C1 segment of cervical spinal cord (tissue), 14 donors: ENCODE measurements at regions not wholly inside any gene's neighbourhood (a gene's known extent, or its start where the extent isn't known, plus 50 kb on each side); places are given as distances from the start of the nearest gene placed in this dataset.
"Not testable (repeated sequence)": the region's sequence is repeated elsewhere in the genome, so short reads cannot be mapped to it uniquely, and the experiment has no call there.

Experiments
- DNase-seq, 14 donors: peaks; one replicate each; lab custom pipeline; 2025; lab: John Stamatoyannopoulos, UW

GRCh38 chr9:94033383-94033782, 50.9 kb upstream of the PTPDC1 start:
- no peak for DNase-seq

GRCh38 chr9:94031946-94032345, 52.3 kb upstream of the PTPDC1 start:
- peak in 1 of 14 donors; percentile 26 for DNase-seq

- peak in 1 of 14 donors; percentile 23 for DNase-seq
These were observed 52.9 kb upstream of the PTPDC1 start for GRCh38 chr9:94031380-94031779.

- DNase-seq, result peak; percentile 31 to 88 (median 70)
These were observed 53.7 kb upstream of the PTPDC1 start for GRCh38 chr9:94030318-94031179.

- DNase-seq, result no peak
These were observed 54.3 kb upstream of the PTPDC1 start for GRCh38 chr9:94029932-94030317.

- no peak for DNase-seq
These were observed 57.4 kb upstream of the PTPDC1 start for GRCh38 chr9:94026816-94027215.

GRCh38 chr9:94022476-94022875, 61.8 kb upstream of the PTPDC1 start:
- DNase-seq, result not testable (repeated sequence)

- not testable (repeated sequence) for DNase-seq
These were observed 63.4 kb upstream of the PTPDC1 start for GRCh38 chr9:94020836-94021235.

GRCh38 chr9:94018628-94019027, 63.5 kb upstream of the BARX1 start:
- no peak for DNase-seq

- no peak for DNase-seq
These were observed 62.9 kb upstream of the BARX1 start for GRCh38 chr9:94017939-94018531.

- no peak for DNase-seq
These were observed 61.6 kb upstream of the BARX1 start for GRCh38 chr9:94016744-94017143.

- no peak for DNase-seq
These were observed 59.8 kb upstream of the BARX1 start for GRCh38 chr9:94014920-94015319.

GRCh38 chr9:94014066-94014654, 59.0 kb upstream of the BARX1 start:
- no peak for DNase-seq

- DNase-seq, result peak in 1 of 14 donors; percentile 23
These were observed 55.9 kb upstream of the BARX1 start for GRCh38 chr9:94010980-94011533.

GRCh38 chr9:94005272-94005901, 50.2 kb upstream of the BARX1 start:
- DNase-seq, result no peak
